DMS153 treated with DMSO at 0.1 percent for 48 hours (cell line): ENCODE measurements at regions not wholly inside any gene's neighbourhood (a gene's known extent, or its start where the extent isn't known, plus 50 kb on each side); places are given as distances from the start of the nearest gene placed in this dataset.
"Not testable (repeated sequence)": the region's sequence is repeated elsewhere in the genome, so short reads cannot be mapped to it uniquely, and the experiment has no call there.

Source experiments
- DNase-seq: peaks from one replicate; lab custom pipeline; 2025; ENCODE audit not compliant: unreplicated experiment; lab: John Stamatoyannopoulos, UW

DNA sequence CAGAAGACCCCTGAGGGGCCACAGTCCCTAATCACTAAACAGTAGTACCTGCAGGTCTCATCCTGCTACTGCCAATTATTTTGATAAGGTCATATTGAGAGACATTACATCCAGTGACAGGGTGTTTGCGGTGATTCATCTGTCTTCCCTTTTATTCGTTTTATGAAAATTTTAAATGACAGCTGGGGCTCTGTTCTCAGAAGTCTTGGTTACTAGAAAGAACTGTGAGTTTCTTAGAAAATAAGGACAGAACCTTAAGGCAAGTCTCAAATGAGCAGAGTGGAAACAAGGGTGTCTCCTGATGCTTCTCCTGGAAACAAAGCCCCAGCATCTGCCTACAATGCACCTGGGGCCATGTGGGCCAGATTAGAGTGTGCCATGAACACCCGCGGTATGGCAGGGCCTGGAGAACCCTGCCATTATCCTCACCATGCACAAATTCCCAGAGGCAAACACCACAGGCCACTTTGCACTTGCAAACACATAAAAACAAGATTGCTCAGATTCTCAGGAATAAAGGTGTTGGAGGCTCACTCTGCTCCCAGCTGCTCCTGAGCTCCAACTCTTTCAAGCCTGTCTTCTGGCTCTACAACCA is 66.3 kb upstream of the IQSEC1 start:
- DNase-seq = no peak

DNA sequence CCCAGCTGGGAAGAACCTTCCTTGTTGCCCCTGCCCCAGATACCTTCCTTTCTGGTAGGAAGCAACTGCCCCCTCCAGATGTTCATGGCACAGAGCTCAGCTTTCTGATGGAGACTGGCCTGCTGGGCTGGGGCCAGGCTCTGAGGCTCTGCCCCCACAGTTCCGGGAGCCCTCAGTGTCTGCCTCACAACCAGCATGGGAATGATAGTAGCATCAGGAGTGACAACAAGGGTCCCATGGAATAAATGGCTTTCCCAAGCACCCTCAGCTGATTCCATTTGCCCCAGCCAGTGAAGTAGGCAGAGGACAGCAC is 65.6 kb upstream of the IQSEC1 start:
- DNase-seq = no peak

DNA sequence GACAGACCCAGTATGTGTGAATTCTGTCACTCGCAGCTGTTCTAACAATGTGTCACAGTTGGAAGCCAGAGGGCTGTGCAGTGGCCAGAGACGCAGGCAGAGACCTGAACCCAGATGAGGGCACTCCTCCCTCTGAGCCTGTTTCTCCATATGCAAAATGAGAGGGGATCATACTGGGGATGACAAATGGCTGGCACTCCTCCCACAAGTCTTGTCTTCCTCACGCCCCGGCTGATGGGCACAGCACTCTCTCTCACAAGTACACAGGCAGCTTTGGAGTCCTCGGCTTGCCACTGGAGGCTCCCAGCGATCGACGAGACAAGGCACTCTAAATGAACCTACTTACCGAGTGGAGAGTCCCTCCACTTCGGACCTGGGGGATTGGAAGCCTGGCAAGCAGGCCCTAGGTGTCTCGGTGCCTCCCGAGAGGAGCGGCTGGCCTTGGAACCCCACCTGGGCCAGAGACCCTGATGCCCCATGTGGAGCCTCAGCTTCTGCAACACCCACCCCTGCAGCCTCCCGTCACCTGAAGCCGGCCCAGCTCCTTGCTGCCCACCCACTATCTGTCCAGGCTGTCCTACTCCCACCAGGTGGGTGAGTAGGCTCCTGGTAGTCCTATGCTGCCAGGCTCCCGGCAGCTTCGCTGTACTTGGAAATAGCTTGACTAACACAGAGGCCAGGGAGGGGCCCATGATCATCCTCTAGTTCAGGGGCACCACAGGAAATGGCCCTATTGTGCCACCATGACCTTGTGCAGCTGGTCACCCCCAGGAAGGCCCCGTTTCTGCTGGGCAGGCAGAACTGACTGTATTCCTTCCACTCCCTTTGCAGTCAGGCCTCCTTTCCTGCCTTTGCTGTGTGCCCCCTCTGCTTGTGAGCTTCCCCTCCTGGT is 65.0 kb upstream of the IQSEC1 start:
- DNase-seq = no peak

DNA sequence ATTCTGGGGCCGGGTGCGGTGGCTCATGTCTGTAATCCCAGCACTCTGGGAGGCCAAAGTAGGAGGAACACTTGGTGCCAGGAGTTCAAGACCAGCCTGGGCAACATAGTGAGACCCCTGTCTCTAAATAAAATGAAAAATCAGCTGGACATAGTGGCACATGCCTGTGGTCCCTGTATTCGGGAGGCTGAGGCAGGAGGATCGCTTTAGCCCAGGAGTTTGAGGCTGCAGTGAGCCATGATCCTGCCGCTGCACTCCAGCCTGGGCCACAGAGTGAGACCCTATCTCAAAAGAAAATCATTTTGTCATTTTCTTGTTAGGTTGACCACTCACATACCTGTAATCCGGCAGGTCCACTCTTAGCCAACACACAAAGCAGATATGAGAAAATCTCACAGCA is 63.6 kb upstream of the IQSEC1 start:
- not testable (repeated sequence) for DNase-seq

DNA sequence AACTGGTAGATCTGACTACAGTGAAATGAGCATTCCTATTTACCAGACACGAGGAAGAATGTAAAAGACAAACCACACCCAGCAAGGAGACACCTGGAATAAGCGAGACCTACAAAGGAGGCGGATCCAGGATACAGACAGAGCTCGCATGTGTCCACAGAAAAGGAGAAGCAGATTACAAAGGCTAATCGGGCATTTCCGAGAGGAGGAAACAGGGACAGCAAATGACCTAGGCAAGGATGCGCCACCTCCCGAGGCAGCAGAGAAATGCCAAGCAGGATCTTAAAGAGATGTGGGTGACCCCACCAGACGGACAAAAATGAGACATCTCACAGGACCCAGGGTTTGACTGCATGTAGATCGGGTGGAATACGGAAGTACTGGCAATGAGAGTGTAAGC is 63.2 kb upstream of the IQSEC1 start:
- DNase-seq = no peak

DNA sequence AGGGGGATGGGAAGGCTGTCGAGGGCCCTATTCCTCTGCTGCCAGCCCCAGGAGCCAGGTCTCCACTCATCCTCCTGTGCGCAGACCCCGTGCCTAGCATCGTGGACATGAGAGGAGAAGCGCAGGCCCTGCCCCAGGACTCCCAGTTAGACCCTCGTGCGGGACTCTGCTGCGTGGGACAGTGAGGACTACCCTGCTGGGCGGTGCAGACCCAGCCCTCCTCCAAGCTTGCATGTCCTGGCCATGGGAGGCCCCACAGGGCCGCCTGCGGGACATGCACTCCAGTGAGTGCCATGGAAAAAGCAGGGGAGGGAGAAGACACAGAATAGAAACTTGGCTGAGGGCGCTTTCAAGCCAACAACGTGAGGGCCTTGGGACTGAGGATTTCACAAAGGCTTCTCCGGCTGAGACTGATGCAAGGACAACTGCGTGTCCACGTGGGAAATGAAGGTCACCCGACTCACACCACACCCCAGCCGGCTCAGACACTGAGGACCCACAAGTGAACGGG is 62.6 kb upstream of the IQSEC1 start:
- DNase-seq = no peak

DNA sequence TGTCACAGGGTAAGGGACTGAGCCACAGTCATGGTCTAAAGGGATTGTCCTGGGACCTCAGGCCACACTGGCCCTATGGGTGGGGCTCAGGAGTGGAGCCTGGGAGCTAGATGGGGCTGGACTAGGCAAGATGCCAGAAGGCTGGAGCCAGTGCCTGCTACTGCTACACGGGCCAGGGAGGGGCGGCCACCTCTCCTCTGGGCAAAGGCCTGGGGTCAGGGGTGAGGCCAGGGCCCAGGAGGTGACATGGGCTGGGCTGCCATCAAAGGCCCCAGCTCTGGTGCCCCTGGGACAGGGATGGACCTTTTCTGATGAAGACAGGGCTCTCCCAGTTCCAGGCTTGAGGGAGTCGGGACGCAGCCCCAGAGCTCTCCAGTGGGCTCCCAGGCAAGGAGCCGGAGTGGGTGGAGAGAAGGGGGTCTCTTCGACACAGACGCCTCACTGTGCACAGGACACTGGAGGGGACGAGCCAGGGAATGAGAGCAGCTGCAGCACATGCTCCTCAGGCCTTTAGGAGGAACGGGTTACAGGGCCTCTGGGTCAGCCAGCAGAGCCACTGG is 62.1 kb upstream of the IQSEC1 start:
- DNase-seq = no peak

DNA sequence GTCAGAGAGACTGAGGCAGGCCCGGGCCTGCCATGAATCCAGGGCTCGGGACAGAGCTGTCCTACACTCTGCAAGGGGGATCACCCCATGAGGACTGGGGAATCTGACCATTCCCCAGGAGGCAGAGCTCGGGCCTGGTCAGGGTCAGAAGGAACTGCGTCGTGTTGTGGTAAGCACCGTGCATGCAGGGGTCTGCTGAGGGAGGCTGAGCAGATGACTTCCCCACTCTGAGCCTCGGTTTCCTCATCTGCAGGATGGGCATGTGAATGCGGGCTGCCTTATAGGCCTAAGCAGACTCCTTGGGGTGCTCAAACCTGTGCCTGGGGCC is 61.6 kb upstream of the IQSEC1 start:
- no peak for DNase-seq

DNA sequence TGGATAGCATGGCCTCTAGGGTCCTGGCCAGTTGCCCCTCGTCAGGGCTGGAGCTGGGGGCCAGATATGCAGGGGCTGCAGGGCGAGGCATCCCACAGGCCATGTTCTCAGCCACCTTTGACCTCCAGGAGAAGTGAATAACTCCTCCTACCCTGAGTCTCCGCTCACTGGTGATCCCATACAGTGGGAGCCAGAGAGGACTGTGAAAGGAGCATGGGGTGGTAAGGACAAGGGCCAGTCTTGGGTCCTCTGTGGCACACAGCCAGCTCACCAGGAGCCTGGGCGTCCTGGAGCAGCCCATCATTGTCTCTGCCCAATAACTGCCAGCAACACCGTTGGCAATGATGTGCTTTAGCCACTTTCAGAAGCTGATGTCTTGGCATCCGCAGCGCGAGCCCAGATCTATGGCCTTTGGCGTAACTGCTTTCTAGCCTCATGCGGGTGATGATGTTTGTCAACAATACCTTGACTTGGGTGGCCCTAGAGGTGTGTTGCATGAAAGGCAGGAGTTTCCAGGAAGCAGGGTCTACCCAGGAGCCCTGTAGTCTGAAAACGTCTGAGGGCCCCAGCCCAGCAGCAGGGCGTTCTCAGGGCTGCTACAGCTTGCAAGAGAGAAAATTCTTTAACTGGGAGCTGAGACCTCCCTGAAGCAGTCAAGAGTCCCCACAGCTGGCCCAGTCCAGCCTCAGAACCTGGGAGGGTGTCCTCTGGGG is 61.1 kb upstream of the IQSEC1 start:
- no peak for DNase-seq

DNA sequence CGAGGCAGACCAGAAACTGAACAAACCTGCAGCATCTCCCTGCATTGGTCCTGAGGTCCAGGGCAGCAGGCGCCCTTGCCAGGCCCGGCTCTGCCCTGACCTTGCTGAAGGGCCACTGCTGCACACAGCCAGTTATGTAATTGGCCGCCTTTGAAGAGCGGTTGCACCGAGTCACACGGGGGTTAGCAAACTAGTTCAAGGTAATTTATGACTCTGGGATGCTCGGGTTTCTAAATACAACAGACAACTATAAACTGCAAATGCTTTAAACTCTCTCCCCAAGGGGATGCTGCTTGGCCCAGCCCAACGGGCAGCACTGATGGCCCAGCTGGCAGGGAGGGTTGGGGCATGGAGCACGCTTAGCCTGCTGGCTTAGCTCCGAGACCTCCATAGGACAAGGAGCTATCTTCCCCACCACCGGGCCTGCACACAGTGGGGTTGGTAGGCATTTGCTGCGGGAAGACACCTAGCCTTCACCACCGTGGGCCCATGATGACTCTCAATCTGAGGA is 60.3 kb upstream of the IQSEC1 start:
- DNase-seq = no peak

DNA sequence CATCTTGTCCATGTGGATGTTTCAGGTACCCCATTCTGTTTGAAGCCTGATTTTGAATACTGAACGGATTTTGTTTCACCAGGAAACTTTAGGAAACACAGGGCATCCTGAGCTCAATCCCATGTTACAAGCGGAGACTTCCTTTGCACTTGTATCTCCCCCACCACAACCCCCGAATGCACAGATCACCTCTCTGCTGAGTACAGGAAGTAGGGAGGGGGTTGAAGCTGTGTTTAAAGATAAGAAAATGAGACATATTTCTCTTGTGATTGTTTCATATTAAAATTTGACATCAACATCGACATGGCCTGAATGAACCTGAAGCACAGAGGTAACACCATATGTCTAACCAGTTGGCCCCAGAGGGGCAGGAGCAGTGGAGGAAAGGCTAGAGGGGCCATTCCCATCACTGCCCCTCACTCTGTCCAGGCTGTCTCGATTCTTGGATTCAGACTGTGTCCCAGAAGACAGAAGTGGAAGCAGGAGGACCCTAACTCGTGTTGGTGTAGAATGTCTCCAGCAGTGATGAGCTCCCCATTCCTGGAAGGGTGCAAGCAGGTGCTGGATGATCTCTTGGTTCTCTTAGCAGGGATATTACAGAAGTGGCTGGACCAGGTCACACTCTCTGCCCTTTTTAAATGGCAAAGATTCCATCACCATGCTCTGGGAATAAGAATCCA is 59.6 kb upstream of the IQSEC1 start:
- DNase-seq = no peak

DNA sequence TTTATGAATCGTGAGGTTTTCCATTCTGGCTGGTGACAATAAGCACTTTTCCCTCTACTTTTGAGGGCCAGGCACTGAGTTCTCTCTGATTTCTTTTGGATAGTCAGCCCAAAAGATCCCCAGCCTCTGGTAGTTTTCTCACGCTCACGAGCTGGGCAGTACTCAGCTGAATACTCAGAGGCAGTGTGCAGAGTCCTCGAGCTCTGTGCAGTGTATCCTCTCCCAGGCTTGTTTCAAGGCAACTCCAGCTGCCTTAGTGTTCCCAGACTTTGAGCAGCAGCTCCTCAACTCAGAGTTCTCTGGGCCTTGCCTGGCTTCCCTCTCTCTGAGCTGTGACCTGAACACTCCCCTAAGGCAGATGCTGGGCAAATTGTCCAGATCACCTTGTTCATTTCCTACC is 59.1 kb upstream of the IQSEC1 start:
- no peak for DNase-seq

DNA sequence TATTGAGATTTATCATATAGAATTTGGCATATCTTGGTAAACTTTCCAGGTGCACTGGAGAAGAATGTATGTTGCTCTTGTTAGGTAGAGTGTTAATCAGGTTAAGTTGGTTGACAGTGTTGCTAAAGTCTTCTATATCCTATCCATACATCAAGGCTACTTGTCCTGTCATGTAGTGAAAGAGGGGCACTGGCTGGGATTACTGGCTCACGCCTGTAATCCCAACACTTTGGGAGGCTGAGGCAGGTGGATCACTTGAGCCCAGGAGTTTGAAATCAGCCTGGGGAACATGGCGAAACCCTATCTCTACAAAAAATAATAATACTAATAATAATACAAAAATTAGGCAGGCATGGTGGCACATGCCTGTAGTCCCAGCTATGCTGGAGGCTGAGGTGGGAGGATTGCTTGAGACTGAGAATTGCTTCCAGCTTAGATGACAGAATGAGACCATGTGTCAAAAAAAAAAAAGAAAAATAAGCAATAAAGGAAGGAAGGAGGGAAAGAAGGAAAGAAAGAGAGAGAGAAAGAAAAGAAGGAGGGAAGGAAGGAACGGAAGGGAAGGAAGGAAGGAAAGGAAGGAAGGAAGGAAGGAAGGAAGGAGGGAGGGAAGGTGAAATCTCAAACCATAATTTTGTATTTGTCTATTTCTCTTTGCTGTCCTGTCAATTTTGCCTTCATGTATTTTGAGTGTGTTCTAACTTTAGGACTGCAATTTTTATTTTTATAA is 57.4 kb upstream of the IQSEC1 start:
- no peak for DNase-seq

DNA sequence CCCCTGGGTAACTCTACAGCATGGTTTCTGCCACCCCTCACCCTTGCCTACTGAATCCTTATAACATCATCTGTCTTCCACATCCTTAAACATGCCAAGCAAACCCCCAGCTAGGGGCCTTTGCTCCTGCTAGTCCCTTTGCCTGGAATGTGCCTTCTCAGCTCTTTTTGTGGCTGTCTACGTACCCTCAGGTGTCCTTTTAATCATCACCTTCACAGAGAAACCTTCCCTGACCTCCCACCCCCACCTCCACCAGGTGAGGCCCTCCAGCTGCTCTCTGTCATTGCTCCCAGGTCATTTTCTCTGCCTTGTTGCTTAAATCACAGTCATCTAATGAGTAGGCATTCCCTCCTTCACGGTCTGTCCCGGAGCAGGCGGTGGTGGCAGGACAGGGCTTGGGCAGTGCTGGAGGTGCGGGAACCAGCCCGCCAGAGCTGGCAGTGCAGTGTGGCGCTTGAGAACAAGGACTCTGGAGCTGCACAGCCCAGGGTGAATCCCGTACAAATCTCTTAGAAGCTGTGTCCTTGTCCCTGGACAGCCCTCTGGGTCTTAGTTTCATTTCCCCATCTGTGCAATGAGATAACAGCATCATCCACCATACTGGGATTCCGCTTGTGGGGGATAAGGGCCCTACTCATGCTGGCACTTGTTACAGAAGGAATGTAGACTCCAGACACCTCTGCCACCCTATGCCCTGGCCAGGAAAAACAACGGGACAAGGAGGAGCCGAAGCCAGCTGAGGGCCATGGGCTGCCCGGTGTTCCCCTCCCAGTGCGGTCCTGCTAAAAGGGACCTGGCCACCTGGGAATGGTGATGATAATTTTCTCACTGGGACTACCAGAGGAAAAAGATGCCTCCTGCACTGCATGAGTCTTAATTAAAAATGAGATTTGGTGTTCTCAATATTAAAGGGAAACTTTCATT is 52.1 kb upstream of the IQSEC1 start:
- no peak for DNase-seq

DNA sequence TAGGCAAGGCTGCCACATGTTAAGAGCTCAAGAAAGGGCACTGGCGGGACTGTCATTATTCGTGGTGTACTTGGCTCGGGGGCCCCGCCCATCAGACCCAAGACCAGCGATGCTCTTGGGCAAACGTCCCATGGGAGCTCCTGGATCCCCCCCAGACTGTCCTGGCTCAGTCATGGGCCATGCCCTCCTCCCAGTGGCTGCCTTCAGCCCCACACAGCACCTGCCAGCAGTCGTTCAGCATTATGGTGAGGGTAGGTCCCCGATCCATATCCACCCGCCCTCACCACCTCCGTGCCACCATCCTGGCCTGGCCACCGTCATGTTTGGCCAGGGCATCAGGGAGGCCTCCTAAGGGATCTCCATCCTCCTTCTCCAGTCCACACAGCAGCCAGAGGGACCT is 51.4 kb upstream of the IQSEC1 start:
- DNase-seq = no peak

DNA sequence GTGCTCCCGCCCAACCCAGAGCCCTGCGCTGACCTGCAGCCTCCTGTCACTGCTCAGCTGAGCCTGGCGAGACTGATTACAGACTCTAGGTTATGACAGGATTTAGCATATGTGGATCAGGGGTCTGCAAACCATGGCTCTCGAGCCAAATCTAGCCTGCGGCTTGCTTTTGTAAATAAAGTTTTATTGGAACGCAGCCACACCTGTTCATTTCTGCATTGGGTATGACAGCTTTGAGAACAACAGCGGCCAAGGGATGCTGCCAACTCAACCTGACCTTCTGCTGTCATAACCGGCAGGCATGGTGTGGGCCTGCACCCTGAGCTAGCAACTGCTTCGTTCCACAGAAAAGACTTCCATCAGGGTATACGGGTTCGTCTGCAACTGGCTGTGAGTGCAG is 50.5 kb upstream of the IQSEC1 start:
- DNase-seq = no peak

DNA sequence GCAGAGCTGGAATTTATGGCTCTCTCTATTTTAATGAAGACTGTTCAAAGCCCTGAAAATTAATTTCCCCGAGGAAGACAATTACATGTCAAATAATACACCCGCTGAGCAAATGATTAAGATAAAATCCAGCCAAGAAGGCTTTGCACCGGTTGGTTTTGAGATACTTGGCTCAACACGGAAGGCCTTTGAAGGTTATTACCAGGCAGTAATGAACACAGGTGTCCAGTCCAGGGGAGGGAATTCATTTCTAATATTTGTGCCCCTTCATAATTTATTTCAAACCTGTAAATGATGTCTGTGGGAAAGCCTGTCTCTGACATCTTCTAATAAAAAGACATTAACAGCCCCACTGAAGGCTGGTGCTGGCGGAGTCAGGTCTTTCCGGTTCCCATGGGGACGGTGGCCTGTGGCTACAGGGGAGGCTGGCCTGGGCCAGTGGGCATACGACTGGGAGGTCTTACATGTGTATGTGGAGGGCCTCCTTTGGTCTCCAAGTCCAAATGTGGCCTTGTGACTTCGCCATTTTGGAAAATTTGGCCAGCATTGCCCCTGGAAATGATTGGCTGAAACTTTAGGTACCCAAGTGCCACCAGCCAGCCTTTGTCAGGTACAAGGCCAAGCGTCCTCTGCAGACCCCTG is 49.9 kb upstream of the IQSEC1 start:
- DNase-seq = no peak
